ENCODE measurements at regions not wholly inside any gene's neighbourhood (a gene's known extent, or its start where the extent isn't known, plus 50 kb on each side); places are given as distances from the start of the nearest gene placed in this dataset.

DNA sequence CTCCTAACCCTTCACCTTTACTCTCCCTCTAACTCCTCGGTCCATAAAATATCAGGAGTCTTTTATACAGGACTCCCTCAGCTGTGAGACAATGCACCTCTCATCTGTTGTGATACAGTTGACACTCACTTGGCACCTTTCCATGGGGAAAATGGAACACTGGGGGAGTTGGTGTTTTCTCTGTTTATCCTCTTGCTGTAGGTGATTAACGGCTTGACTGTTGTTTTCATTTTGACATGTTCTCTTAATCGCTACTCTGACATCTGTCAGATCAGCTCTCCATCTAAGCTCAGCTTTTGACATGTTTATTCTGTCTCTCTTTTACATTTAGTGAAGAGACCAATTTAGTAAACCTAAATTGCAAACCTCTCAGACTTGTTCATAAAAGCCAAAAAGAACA, 604.8 kb downstream of the TRAM1L1 start:
- WGBS, 2 donors: 49 to 50% methylated on average over 3 of the region's 3 CpGs

GRCh38 chr4:116478343-116478742, 607.0 kb downstream of the TRAM1L1 start:
- DNase-seq: no peak
- TF ChIP-seq POLR2A (IDR thresholded peaks at IDR 0.05): no peak
- TF ChIP-seq CTCF (IDR thresholded peaks at IDR 0.05): no peak
- no peaks in the 10 kb centered on the region for H3K27me3 ChIP-seq
- H3K9me3 ChIP-seq: no peaks in the 10 kb centered on the region
- no peaks in the 10 kb centered on the region for H3K36me3 ChIP-seq (ENCODE audit: low read depth, missing control alignments)
- no peaks in the 10 kb centered on the region for H3K4me1 ChIP-seq
- intact Hi-C loops (cut with DNase I; ENCODE audit: low total_unique reads): no loop called here
- no peak overlapping the region for H3K27ac ChIP-seq
- no peak overlapping the region for H3K4me3 ChIP-seq
- 65 to 82% methylated on average over 5 to 10 of the region's 10 CpGs for WGBS, 2 donors

More for the DNA sequence above, 604.8 kb downstream of the TRAM1L1 start:
- TF ChIP-seq POLR2A (IDR thresholded peaks at IDR 0.05): no peak
- no peak for TF ChIP-seq CTCF (IDR thresholded peaks at IDR 0.05)
- no peak for DNase-seq
- intact Hi-C loops (cut with DNase I; ENCODE audit: low total_unique reads): no loop called here
- H3K27me3 ChIP-seq: no peaks in the 10 kb centered on the region
- no peaks in the 10 kb centered on the region for H3K36me3 ChIP-seq (ENCODE audit: low read depth, missing control alignments)
- no peaks in the 10 kb centered on the region for H3K4me1 ChIP-seq
- no peaks in the 10 kb centered on the region for H3K9me3 ChIP-seq
- H3K4me3 ChIP-seq: no peak overlapping the region
- H3K27ac ChIP-seq: no peak overlapping the region

GRCh38 chr4:116469582-116469981, 615.8 kb downstream of the TRAM1L1 start:
- H3K4me3 ChIP-seq: no peak overlapping the region
- no peaks in the 10 kb centered on the region for H3K36me3 ChIP-seq (ENCODE audit: low read depth, missing control alignments)
- H3K27me3 ChIP-seq: no peaks in the 10 kb centered on the region
- no peak overlapping the region for H3K27ac ChIP-seq
- DNase-seq: no peak
- H3K4me1 ChIP-seq: no peaks in the 10 kb centered on the region
- intact Hi-C loops (cut with DNase I; ENCODE audit: low total_unique reads): no loop called here
- H3K9me3 ChIP-seq: no peaks in the 10 kb centered on the region
- WGBS, 2 donors: 55 to 73% methylated on average over 1 of the region's 1 CpG
- TF ChIP-seq POLR2A (IDR thresholded peaks at IDR 0.05): no peak
- TF ChIP-seq CTCF (IDR thresholded peaks at IDR 0.05): no peak

GRCh38 chr4:116453127-116453526, 632.2 kb downstream of the TRAM1L1 start:
- 75 to 82% methylated on average over 16 to 19 of the region's 19 CpGs for WGBS, 2 donors
- intact Hi-C loops (cut with DNase I; ENCODE audit: low total_unique reads): no loop called here
- Histone ChIP-seq H3K4me3 (peak overlapping the region; percentile 19 to 56), H3K27ac (no peak overlapping the region), H3K9me3 (no peaks in the 10 kb centered on the region), H3K4me1 (no peaks in the 10 kb centered on the region), H3K27me3 (no peaks in the 10 kb centered on the region), H3K36me3 (ENCODE audit: low read depth, missing control alignments) (no peaks in the 10 kb centered on the region)
- TF ChIP-seq CTCF (IDR thresholded peaks at IDR 0.05) (no peak), POLR2A (IDR thresholded peaks at IDR 0.05) (no peak)
- peak; percentile 23 for DNase-seq

- no peaks in the 10 kb centered on the region for H3K27me3 ChIP-seq
- TF ChIP-seq CTCF (IDR thresholded peaks at IDR 0.05): no peak
- no peak for TF ChIP-seq POLR2A (IDR thresholded peaks at IDR 0.05)
- H3K27ac ChIP-seq: no peak overlapping the region
- H3K36me3 ChIP-seq (ENCODE audit: low read depth, missing control alignments): no peaks in the 10 kb centered on the region
- no peaks in the 10 kb centered on the region for H3K4me1 ChIP-seq
- H3K9me3 ChIP-seq: no peaks in the 10 kb centered on the region
- DNase-seq: no peak
- 83 to 85% methylated on average over 2 of the region's 2 CpGs for WGBS, 2 donors
- no peak overlapping the region for H3K4me3 ChIP-seq
- intact Hi-C loops (cut with DNase I; ENCODE audit: low total_unique reads): no loop called here
Observed at GRCh38 chr4:116449764-116450163, 635.6 kb downstream of the TRAM1L1 start.
